Activated B cell treated with CpG ODN at 0.5 μM for 24 hours (primary cell): ENCODE measurements at regions not wholly inside any gene's neighbourhood (a gene's known extent, or its start where the extent isn't known, plus 50 kb on each side); places are given as distances from the start of the nearest gene placed in this dataset.

ENCODE experiments used
- ATAC-seq: fragments of 200-7000 bp; cut with Tn5 transposase; one replicate; pipeline ENCODE4 v1.10.0; 2021; ENCODE audit warnings: low read depth, mild to moderate bottlenecking, moderate library complexity
- CTCF ChIA-PET: fragments of 350-600 bp; sonication (Branson Sonifier 250); formaldehyde crosslinking; loops from one replicate; lab custom pipeline; 2021; ENCODE audit warnings: antibody characterized with exemption; lab: Charles Lee
- POLR2A ChIA-PET: fragments of 350-600 bp; sonication (Branson Sonifier 250); formaldehyde crosslinking; loops from one replicate; lab custom pipeline; 2021; ENCODE audit warnings: antibody characterized with exemption; lab: Charles Lee
- DNase-seq: peaks from one replicate; pipeline ENCODE4 v3.0.0; 2022
- H3K27ac Mint-ChIP-seq: one replicate; pipeline ENCODE4 v1.8.0; 2020; ENCODE audit warnings: mixed read lengths
- H3K27me3 Mint-ChIP-seq: one replicate; pipeline ENCODE4 v1.8.0; 2021; ENCODE audit warnings: mixed read lengths
- H3K36me3 Mint-ChIP-seq: one replicate; pipeline ENCODE4 v1.8.0; 2021; ENCODE audit warnings: low read depth, mixed read lengths
- H3K4me1 Mint-ChIP-seq: one replicate; pipeline ENCODE4 v1.8.0; 2021; ENCODE audit warnings: mixed read lengths
- H3K4me3 Mint-ChIP-seq: one replicate; pipeline ENCODE4 v1.8.0; 2020; ENCODE audit warnings: mild to moderate bottlenecking, mixed read lengths
- H3K9me3 Mint-ChIP-seq: one replicate; pipeline ENCODE4 v1.8.0; 2020; ENCODE audit warnings: mixed read lengths
- intact Hi-C: fragments of 100-400 bp; cut with micrococcal nuclease; formaldehyde crosslinking; loops from one replicate; pipeline ENCODE4 v1.15.1; 2024
- TF ChIP-seq, protein P1 (sequence below): fragments of 200-600 bp; IDR thresholded peaks from one replicate; pipeline ENCODE4 v1.8.0; 2022; ENCODE audit warnings: antibody characterized with exemption, mild to moderate bottlenecking

DNA sequence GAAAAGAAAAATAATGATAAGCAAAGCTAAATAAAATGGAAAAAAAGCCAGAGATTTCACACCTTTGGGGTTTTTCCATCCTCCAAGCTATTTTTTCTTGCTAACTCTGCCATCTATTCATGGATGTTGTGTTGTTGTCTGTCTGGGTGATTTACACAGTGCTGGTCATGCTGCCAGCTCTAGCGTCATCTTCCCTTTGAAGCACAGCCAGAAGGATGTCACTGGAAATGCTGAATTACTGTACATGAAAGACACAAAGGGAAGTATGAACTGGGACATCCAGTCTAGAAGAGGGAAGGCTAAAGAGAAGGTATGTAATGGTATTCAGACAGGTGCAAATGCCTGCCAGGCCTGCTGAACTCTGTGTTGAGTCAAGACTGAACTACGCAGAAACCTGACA is 241.9 kb upstream of the STXBP5 start:
- Mint-ChIP-seq H3K36me3 (no peaks in the 10 kb centered on the region), H3K4me1 (no peaks in the 10 kb centered on the region), H3K27me3 (no peaks in the 10 kb centered on the region), H3K9me3 (peaks cover 14% of the 10 kb centered on the region), H3K4me3 (no peak overlapping the region), H3K27ac (no peak overlapping the region)
- intact Hi-C loops, result no loop called here
- TF ChIP-seq, protein P1, sequence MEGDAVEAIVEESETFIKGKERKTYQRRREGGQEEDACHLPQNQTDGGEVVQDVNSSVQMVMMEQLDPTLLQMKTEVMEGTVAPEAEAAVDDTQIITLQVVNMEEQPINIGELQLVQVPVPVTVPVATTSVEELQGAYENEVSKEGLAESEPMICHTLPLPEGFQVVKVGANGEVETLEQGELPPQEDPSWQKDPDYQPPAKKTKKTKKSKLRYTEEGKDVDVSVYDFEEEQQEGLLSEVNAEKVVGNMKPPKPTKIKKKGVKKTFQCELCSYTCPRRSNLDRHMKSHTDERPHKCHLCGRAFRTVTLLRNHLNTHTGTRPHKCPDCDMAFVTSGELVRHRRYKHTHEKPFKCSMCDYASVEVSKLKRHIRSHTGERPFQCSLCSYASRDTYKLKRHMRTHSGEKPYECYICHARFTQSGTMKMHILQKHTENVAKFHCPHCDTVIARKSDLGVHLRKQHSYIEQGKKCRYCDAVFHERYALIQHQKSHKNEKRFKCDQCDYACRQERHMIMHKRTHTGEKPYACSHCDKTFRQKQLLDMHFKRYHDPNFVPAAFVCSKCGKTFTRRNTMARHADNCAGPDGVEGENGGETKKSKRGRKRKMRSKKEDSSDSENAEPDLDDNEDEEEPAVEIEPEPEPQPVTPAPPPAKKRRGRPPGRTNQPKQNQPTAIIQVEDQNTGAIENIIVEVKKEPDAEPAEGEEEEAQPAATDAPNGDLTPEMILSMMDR, result no peak
- CTCF ChIA-PET, result no interaction called here
- DNase-seq, result no peak
- ATAC-seq, result no peak
- POLR2A ChIA-PET, result no interaction called here

- H3K4me3 Mint-ChIP-seq, result no peak overlapping the region
- TF ChIP-seq, protein P1, result no peak
- ChIA-PET CTCF (no interaction called here), POLR2A (no interaction called here)
- DNase-seq, result no peak
- H3K4me1 Mint-ChIP-seq, result no peaks in the 10 kb centered on the region
- ATAC-seq, result no peak
- intact Hi-C loops, result no loop called here
- peaks cover 14% of the 10 kb centered on the region for H3K9me3 Mint-ChIP-seq
- no peaks in the 10 kb centered on the region for H3K27me3 Mint-ChIP-seq
- no peaks in the 10 kb centered on the region for H3K36me3 Mint-ChIP-seq
- H3K27ac Mint-ChIP-seq, result no peak overlapping the region
These were observed 239.0 kb upstream of the STXBP5 start for GRCh38 chr6:146965110-146965689.

- intact Hi-C loops, result no loop called here
- DNase-seq, result no peak
- H3K27me3 Mint-ChIP-seq, result no peaks in the 10 kb centered on the region
- ChIA-PET POLR2A (no interaction called here), CTCF (no interaction called here)
- TF ChIP-seq, protein P1, result no peak
- ATAC-seq, result no peak
- no peaks in the 10 kb centered on the region for H3K4me1 Mint-ChIP-seq
- H3K27ac Mint-ChIP-seq, result no peak overlapping the region
- H3K9me3 Mint-ChIP-seq, result peaks cover 14% of the 10 kb centered on the region
- no peaks in the 10 kb centered on the region for H3K36me3 Mint-ChIP-seq
- H3K4me3 Mint-ChIP-seq, result no peak overlapping the region
These were observed 236.0 kb upstream of the STXBP5 start for GRCh38 chr6:146968041-146968760.

DNA sequence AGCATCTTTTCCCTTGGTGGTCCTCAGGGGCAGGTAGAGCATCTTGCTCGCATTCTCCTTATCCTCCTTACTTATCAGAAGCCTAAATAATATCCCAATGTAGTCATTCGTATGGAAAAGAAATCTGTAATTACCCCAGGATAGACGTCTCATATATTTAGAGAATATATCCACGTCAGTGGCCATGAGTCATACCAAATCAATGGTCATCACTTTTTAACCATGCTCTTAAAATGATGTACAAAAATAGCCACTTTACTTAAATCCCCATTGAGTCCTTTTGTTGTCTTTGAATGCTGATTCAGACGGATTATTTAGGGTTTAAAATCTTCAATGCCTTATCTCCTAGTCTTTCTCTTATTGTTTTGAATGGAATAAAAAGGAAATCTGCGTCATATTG is 231.7 kb upstream of the STXBP5 start:
- TF ChIP-seq, protein P1, result no peak
- Mint-ChIP-seq H3K36me3 (no peaks in the 10 kb centered on the region), H3K4me1 (no peaks in the 10 kb centered on the region), H3K27me3 (no peaks in the 10 kb centered on the region), H3K4me3 (no peak overlapping the region), H3K27ac (no peak overlapping the region), H3K9me3 (no peaks in the 10 kb centered on the region)
- POLR2A ChIA-PET, result no interaction called here
- intact Hi-C loops, result no loop called here
- ATAC-seq, result no peak
- CTCF ChIA-PET, result no interaction called here
- no peak for DNase-seq

DNA sequence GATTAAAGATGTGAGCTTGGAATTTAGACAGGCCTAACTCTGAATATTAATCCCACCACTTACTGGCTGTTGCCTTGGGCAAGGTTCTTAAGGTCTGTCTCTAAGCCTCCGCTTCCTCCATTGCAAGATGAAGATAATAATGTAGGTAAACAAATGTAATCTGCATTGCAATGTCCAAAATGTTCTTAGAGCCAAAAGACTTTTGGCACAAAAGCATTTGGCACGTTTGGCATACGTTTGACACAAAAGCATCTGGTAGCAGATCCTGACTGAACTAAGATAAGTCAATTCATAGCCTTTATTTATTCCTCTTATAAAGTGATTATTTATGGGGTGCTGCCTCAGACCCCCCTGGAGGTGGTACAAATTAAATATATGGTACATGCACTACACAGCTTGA is 229.9 kb upstream of the STXBP5 start:
- no peaks in the 10 kb centered on the region for H3K4me1 Mint-ChIP-seq
- no peaks in the 10 kb centered on the region for H3K27me3 Mint-ChIP-seq
- TF ChIP-seq, protein P1, result no peak
- ATAC-seq (no peak), DNase-seq (no peak)
- no peak overlapping the region for H3K27ac Mint-ChIP-seq
- H3K9me3 Mint-ChIP-seq, result no peaks in the 10 kb centered on the region
- ChIA-PET POLR2A (no interaction called here), CTCF (no interaction called here)
- no peaks in the 10 kb centered on the region for H3K36me3 Mint-ChIP-seq
- H3K4me3 Mint-ChIP-seq, result no peak overlapping the region
- intact Hi-C loops, result no loop called here
